ENCODE measurements at regions not wholly inside any gene's neighbourhood (a gene's known extent, or its start where the extent isn't known, plus 50 kb on each side); places are given as distances from the start of the nearest gene placed in this dataset.
"Not testable (repeated sequence)": the region's sequence is repeated elsewhere in the genome, so short reads cannot be mapped to it uniquely, and the experiment has no call there.

GRCh38 chr7:66427956-66428355 lies 200.7 kb upstream of the KCTD7 start:
- H2BK15ac ChIP-seq (ENCODE audit: low read length): no peak overlapping the region
- H3K27ac ChIP-seq (replicated peaks; ENCODE audit: low read length): no peak overlapping the region
- H3K4me3 ChIP-seq (ENCODE audit: low read length in 2 of 2): no peak overlapping the region
- no peaks in the 10 kb centered on the region for H3K9me3 ChIP-seq (replicated peaks in 1 of 2; ENCODE audit: control insufficient read depth in 2 of 2, insufficient read depth in 1 of 2, low read depth in 1 of 2, low read length in 2 of 2)
- no peak overlapping the region for H2BK5ac ChIP-seq (ENCODE audit: low read length)
- no peak overlapping the region for H3K9ac ChIP-seq (ENCODE audit: low read depth, low read length, poor library complexity)
- no peak overlapping the region for H3K14ac ChIP-seq (ENCODE audit: low read length)
- H4K91ac ChIP-seq (ENCODE audit: low read depth, low read length, poor library complexity): no peak overlapping the region
- DNase-seq (ENCODE audit: low spot score): no peak
- no peak overlapping the region for H2AK5ac ChIP-seq (ENCODE audit: low read depth, low read length)
- no peaks in the 10 kb centered on the region for H3K79me1 ChIP-seq (ENCODE audit: low read depth, low read length)
- H2BK120ac ChIP-seq (ENCODE audit: low read depth, low read length): no peak overlapping the region
- no peak overlapping the region for H3K23ac ChIP-seq (ENCODE audit: low read depth, low read length, poor library complexity)
- no peak overlapping the region for H2AFZ ChIP-seq (ENCODE audit: low read length)
- H2BK12ac ChIP-seq (ENCODE audit: low read length): no peak overlapping the region
- no CpG with 5 or more reads among the region's 7 CpGs for WGBS, 2 donors (ENCODE audit: extremely low coverage in 2 of 2, insufficient read length in 2 of 2, insufficient replicate concordance in 1 of 2)
- H4K8ac ChIP-seq (ENCODE audit: low read depth, low read length): no peak overlapping the region
- no peak overlapping the region for H3K18ac ChIP-seq (ENCODE audit: low read length)
- no peaks in the 10 kb centered on the region for H3K4me1 ChIP-seq (ENCODE audit: control insufficient read depth in 2 of 2, insufficient read depth in 1 of 2, low read depth in 1 of 2, low read length in 2 of 2)
- no peak overlapping the region for H3K4me2 ChIP-seq (ENCODE audit: insufficient read depth, low read length, poor library complexity, severe bottlenecking)
- H3K27me3 ChIP-seq (ENCODE audit: control insufficient read depth in 3 of 3, insufficient read depth in 3 of 3, low read depth in 1 of 3, low read length in 3 of 3): no peaks in the 10 kb centered on the region
- peaks cover 2 to 45% of the 10 kb centered on the region in 2 donors for H3K36me3 ChIP-seq (replicated peaks in 1 of 2; ENCODE audit: control insufficient read depth in 2 of 2, insufficient read depth in 2 of 2, low read length in 2 of 2)
- H3K4ac ChIP-seq (ENCODE audit: low read length): no peak overlapping the region

- Histone ChIP-seq H3K4me1 (ENCODE audit: control insufficient read depth in 2 of 2, insufficient read depth in 1 of 2, low read depth in 1 of 2, low read length in 2 of 2) (no peaks in the 10 kb centered on the region), H4K91ac (ENCODE audit: low read depth, low read length, poor library complexity) (no peak overlapping the region), H2BK12ac (ENCODE audit: low read length) (no peak overlapping the region), H3K9me3 (replicated peaks in 1 of 2; ENCODE audit: control insufficient read depth in 2 of 2, insufficient read depth in 1 of 2, low read depth in 1 of 2, low read length in 2 of 2) (no peaks in the 10 kb centered on the region), H3K14ac (ENCODE audit: low read length) (no peak overlapping the region), H3K27me3 (ENCODE audit: control insufficient read depth in 3 of 3, insufficient read depth in 3 of 3, low read depth in 1 of 3, low read length in 3 of 3) (no peaks in the 10 kb centered on the region), H3K23ac (ENCODE audit: low read depth, low read length, poor library complexity) (no peak overlapping the region), H4K8ac (ENCODE audit: low read depth, low read length) (no peak overlapping the region), H2AFZ (ENCODE audit: low read length) (no peak overlapping the region), H3K9ac (ENCODE audit: low read depth, low read length, poor library complexity) (no peak overlapping the region), H3K27ac (replicated peaks; ENCODE audit: low read length) (no peak overlapping the region), H3K79me1 (ENCODE audit: low read depth, low read length) (no peaks in the 10 kb centered on the region), H3K4ac (ENCODE audit: low read length) (no peak overlapping the region), H2BK5ac (ENCODE audit: low read length) (no peak overlapping the region), H3K18ac (ENCODE audit: low read length) (no peak overlapping the region), H2BK15ac (ENCODE audit: low read length) (no peak overlapping the region), H2AK5ac (ENCODE audit: low read depth, low read length) (no peak overlapping the region), H2BK120ac (ENCODE audit: low read depth, low read length) (no peak overlapping the region), H3K4me3 (ENCODE audit: low read length in 2 of 2) (no peak overlapping the region), H3K4me2 (ENCODE audit: insufficient read depth, low read length, poor library complexity, severe bottlenecking) (no peak overlapping the region), H3K36me3 (replicated peaks in 1 of 2; ENCODE audit: control insufficient read depth in 2 of 2, insufficient read depth in 2 of 2, low read length in 2 of 2) (peaks cover 2 to 39% of the 10 kb centered on the region in 2 donors)
- DNase-seq (ENCODE audit: low spot score): no peak
- WGBS, 2 donors (ENCODE audit: extremely low coverage in 2 of 2, insufficient read length in 2 of 2, insufficient replicate concordance in 1 of 2): no CpG with 5 or more reads among the region's 4 CpGs
Observed at GRCh38 chr7:66429498-66430163, 199.1 kb upstream of the KCTD7 start.

GRCh38 chr7:66430164-66430545 lies 198.5 kb upstream of the KCTD7 start:
- no peak overlapping the region for H3K27ac ChIP-seq (replicated peaks; ENCODE audit: low read length)
- no peak overlapping the region for H4K8ac ChIP-seq (ENCODE audit: low read depth, low read length)
- no peak overlapping the region for H3K4me3 ChIP-seq (ENCODE audit: low read length in 2 of 2)
- no peak overlapping the region for H3K18ac ChIP-seq (ENCODE audit: low read length)
- no peak overlapping the region for H3K23ac ChIP-seq (ENCODE audit: low read depth, low read length, poor library complexity)
- H3K79me1 ChIP-seq (ENCODE audit: low read depth, low read length): no peaks in the 10 kb centered on the region
- H3K9ac ChIP-seq (ENCODE audit: low read depth, low read length, poor library complexity): no peak overlapping the region
- no peak overlapping the region for H2AFZ ChIP-seq (ENCODE audit: low read length)
- H2AK5ac ChIP-seq (ENCODE audit: low read depth, low read length): no peak overlapping the region
- H3K4me2 ChIP-seq (ENCODE audit: insufficient read depth, low read length, poor library complexity, severe bottlenecking): no peak overlapping the region
- no peak overlapping the region for H2BK15ac ChIP-seq (ENCODE audit: low read length)
- WGBS, 2 donors (ENCODE audit: extremely low coverage in 2 of 2, insufficient read length in 2 of 2, insufficient replicate concordance in 1 of 2): no CpG with 5 or more reads among the region's 5 CpGs
- no peak overlapping the region for H2BK12ac ChIP-seq (ENCODE audit: low read length)
- H3K14ac ChIP-seq (ENCODE audit: low read length): no peak overlapping the region
- H4K91ac ChIP-seq (ENCODE audit: low read depth, low read length, poor library complexity): no peak overlapping the region
- H3K9me3 ChIP-seq (replicated peaks in 1 of 2; ENCODE audit: control insufficient read depth in 2 of 2, insufficient read depth in 1 of 2, low read depth in 1 of 2, low read length in 2 of 2): no peaks in the 10 kb centered on the region
- H3K36me3 ChIP-seq (replicated peaks in 1 of 2; ENCODE audit: control insufficient read depth in 2 of 2, insufficient read depth in 2 of 2, low read length in 2 of 2): peaks cover 2 to 38% of the 10 kb centered on the region in 2 donors
- H3K4me1 ChIP-seq (ENCODE audit: control insufficient read depth in 2 of 2, insufficient read depth in 1 of 2, low read depth in 1 of 2, low read length in 2 of 2): no peaks in the 10 kb centered on the region
- DNase-seq (ENCODE audit: low spot score): no peak
- H2BK5ac ChIP-seq (ENCODE audit: low read length): no peak overlapping the region
- no peak overlapping the region for H3K4ac ChIP-seq (ENCODE audit: low read length)
- no peaks in the 10 kb centered on the region for H3K27me3 ChIP-seq (ENCODE audit: control insufficient read depth in 3 of 3, insufficient read depth in 3 of 3, low read depth in 1 of 3, low read length in 3 of 3)
- H2BK120ac ChIP-seq (ENCODE audit: low read depth, low read length): no peak overlapping the region

GRCh38 chr7:66438703-66439405 lies 189.8 kb upstream of the KCTD7 start:
- H3K27ac ChIP-seq (replicated peaks; ENCODE audit: low read length); H4K8ac ChIP-seq (ENCODE audit: low read depth, low read length): not testable (repeated sequence)

More at GRCh38 chr7:66438703-66439405, 189.8 kb upstream of the KCTD7 start:
- no CpG with 5 or more reads among the region's 1 CpG for WGBS, 2 donors (ENCODE audit: extremely low coverage in 2 of 2, insufficient read length in 2 of 2, insufficient replicate concordance in 1 of 2)
- not testable (repeated sequence) for H2AK5ac ChIP-seq (ENCODE audit: low read depth, low read length); H3K27me3 ChIP-seq (ENCODE audit: control insufficient read depth in 3 of 3, insufficient read depth in 3 of 3, low read depth in 1 of 3, low read length in 3 of 3); H3K23ac ChIP-seq (ENCODE audit: low read depth, low read length, poor library complexity); H3K14ac ChIP-seq (ENCODE audit: low read length); H2BK15ac ChIP-seq (ENCODE audit: low read length); H3K4me3 ChIP-seq (ENCODE audit: low read length in 2 of 2); H3K9ac ChIP-seq (ENCODE audit: low read depth, low read length, poor library complexity); H3K4me1 ChIP-seq (ENCODE audit: control insufficient read depth in 2 of 2, insufficient read depth in 1 of 2, low read depth in 1 of 2, low read length in 2 of 2); H2BK12ac ChIP-seq (ENCODE audit: low read length); H3K18ac ChIP-seq (ENCODE audit: low read length); H3K79me1 ChIP-seq (ENCODE audit: low read depth, low read length); H3K4me2 ChIP-seq (ENCODE audit: insufficient read depth, low read length, poor library complexity, severe bottlenecking); H2BK5ac ChIP-seq (ENCODE audit: low read length); DNase-seq (ENCODE audit: low spot score); H4K91ac ChIP-seq (ENCODE audit: low read depth, low read length, poor library complexity); H3K9me3 ChIP-seq (replicated peaks in 1 of 2; ENCODE audit: control insufficient read depth in 2 of 2, insufficient read depth in 1 of 2, low read depth in 1 of 2, low read length in 2 of 2); H3K4ac ChIP-seq (ENCODE audit: low read length); H2AFZ ChIP-seq (ENCODE audit: low read length); H2BK120ac ChIP-seq (ENCODE audit: low read depth, low read length)
- peaks cover 0 to 14% of the 10 kb centered on the region in 2 donors for H3K36me3 ChIP-seq (replicated peaks in 1 of 2; ENCODE audit: control insufficient read depth in 2 of 2, insufficient read depth in 2 of 2, low read length in 2 of 2)
